ENCODE measurements at regions not wholly inside any gene's neighbourhood (a gene's known extent, or its start where the extent isn't known, plus 50 kb on each side); places are given as distances from the start of the nearest gene placed in this dataset.

DNA sequence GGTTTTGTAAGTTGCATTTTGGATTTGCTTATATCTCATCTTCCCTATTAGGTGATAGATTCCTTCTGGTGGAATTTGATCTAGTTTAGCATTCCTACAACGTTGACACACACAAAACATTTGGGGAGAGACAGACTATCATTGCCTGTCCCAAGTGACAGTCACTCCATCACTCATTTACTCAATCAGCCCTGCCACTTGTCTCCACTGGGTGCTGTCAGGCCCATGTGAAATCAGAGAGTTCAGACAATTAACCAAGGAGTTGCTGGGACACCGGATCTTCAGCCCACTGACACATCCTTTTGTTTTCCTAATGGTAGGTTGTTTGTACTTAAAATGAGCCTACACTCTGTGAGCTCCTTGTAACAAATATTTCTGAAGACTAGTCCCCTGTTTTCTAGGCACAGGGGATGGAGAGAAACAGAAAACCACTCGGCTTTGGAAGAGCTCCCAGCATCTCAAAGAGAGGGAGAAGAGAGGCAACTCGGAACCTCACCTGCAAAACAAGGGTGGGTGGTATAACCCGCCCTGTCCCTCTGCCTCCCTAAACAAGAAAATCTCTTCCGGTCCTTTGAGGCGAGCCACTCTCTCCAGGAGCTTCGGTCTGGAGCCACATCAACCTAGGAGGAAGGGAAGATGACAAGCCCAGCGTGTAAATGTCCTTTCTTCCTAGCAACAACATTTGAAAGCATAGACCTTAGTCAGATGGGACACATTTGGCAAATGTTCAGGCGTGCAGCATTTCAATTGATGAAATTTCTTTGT lies 440.9 kb upstream of the KLF12 start:
- Histone ChIP-seq H3K4me1 (ENCODE audit: insufficient read depth) (no peaks in the 10 kb centered on the region), H2AFZ (peak overlapping the region; percentile 47), H3K27ac (no peak overlapping the region), H3K4me2 (peak overlapping the region; percentile 82), H3K9me2 (replicated peaks; ENCODE audit: insufficient read depth) (no peaks in the 10 kb centered on the region), H3K4me3 (peak overlapping the region; percentile 30), H3K9me3 (ENCODE audit: low read depth) (no peaks in the 10 kb centered on the region), H4K20me1 (ENCODE audit: insufficient read depth, poor library complexity, severe bottlenecking) (no peaks in the 10 kb centered on the region), H3K79me2 (no peaks in the 10 kb centered on the region), H3K36me3 (replicated peaks; ENCODE audit: insufficient read depth, low read depth) (no peaks in the 10 kb centered on the region), H3K27me3 (no peaks in the 10 kb centered on the region)
- TF ChIP-seq EZH2 (IDR thresholded peaks at IDR 0.05; ENCODE audit: borderline replicate concordance) (no peak), EZH2phosphoT487 (IDR thresholded peaks at IDR 0.05; ENCODE audit: low read depth, severe bottlenecking, unreplicated experiment) (no peak)
- TF ChIP-seq, protein P1, sequence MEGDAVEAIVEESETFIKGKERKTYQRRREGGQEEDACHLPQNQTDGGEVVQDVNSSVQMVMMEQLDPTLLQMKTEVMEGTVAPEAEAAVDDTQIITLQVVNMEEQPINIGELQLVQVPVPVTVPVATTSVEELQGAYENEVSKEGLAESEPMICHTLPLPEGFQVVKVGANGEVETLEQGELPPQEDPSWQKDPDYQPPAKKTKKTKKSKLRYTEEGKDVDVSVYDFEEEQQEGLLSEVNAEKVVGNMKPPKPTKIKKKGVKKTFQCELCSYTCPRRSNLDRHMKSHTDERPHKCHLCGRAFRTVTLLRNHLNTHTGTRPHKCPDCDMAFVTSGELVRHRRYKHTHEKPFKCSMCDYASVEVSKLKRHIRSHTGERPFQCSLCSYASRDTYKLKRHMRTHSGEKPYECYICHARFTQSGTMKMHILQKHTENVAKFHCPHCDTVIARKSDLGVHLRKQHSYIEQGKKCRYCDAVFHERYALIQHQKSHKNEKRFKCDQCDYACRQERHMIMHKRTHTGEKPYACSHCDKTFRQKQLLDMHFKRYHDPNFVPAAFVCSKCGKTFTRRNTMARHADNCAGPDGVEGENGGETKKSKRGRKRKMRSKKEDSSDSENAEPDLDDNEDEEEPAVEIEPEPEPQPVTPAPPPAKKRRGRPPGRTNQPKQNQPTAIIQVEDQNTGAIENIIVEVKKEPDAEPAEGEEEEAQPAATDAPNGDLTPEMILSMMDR (IDR thresholded peaks at IDR 0.05; ENCODE audit: poor library complexity), result no peak
- DNase-seq (ENCODE audit: low spot score), result no peak
- 19% methylated on average over 10 of the region's 10 CpGs for WGBS (ENCODE audit: low lambda C conversion rate, missing lambda C conversion rate)

DNA sequence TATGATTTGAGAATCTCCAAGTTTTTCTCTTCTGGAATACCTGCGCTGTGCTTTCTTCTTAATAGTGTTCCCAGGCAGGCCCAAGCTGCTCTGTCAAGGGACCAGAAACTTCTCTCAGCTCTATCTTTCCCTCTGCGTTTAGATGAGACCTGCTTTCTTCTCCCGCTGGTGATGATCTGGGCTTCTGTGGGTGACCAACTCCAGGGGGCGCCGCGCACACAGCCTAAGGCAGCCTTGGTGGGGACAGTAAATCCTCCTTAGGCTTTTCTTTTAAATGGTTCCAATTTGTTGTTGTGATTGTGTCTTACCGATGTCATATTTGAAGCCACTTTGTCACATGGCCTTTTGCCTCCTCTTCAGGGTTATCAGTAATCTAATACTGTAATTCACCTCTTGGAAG lies 439.4 kb upstream of the KLF12 start:
- Histone ChIP-seq H3K36me3 (replicated peaks; ENCODE audit: insufficient read depth, low read depth) (no peaks in the 10 kb centered on the region), H3K9me3 (ENCODE audit: low read depth) (no peaks in the 10 kb centered on the region), H3K4me1 (ENCODE audit: insufficient read depth) (no peaks in the 10 kb centered on the region), H2AFZ (no peak overlapping the region), H3K4me2 (no peak overlapping the region), H3K27ac (no peak overlapping the region), H3K27me3 (no peaks in the 10 kb centered on the region), H3K79me2 (no peaks in the 10 kb centered on the region), H4K20me1 (ENCODE audit: insufficient read depth, poor library complexity, severe bottlenecking) (no peaks in the 10 kb centered on the region), H3K9me2 (replicated peaks; ENCODE audit: insufficient read depth) (no peaks in the 10 kb centered on the region), H3K4me3 (no peak overlapping the region)
- DNase-seq (ENCODE audit: low spot score), result no peak
- WGBS (ENCODE audit: low lambda C conversion rate, missing lambda C conversion rate), result 66% methylated on average over 7 of the region's 7 CpGs
- TF ChIP-seq EZH2 (IDR thresholded peaks at IDR 0.05; ENCODE audit: borderline replicate concordance) (no peak), EZH2phosphoT487 (IDR thresholded peaks at IDR 0.05; ENCODE audit: low read depth, severe bottlenecking, unreplicated experiment) (no peak)
- TF ChIP-seq, protein P1 (IDR thresholded peaks at IDR 0.05; ENCODE audit: poor library complexity), result no peak

- no peaks in the 10 kb centered on the region for H3K36me3 ChIP-seq (replicated peaks; ENCODE audit: insufficient read depth, low read depth)
- no peaks in the 10 kb centered on the region for H3K27me3 ChIP-seq
- H2AFZ ChIP-seq, result no peak overlapping the region
- WGBS (ENCODE audit: low lambda C conversion rate, missing lambda C conversion rate), result 85% methylated on average over 4 of the region's 4 CpGs
- TF ChIP-seq EZH2 (IDR thresholded peaks at IDR 0.05; ENCODE audit: borderline replicate concordance), result no peak
- TF ChIP-seq, protein P1 (IDR thresholded peaks at IDR 0.05; ENCODE audit: poor library complexity), result no peak
- TF ChIP-seq EZH2phosphoT487 (IDR thresholded peaks at IDR 0.05; ENCODE audit: low read depth, severe bottlenecking, unreplicated experiment), result no peak
- no peak for DNase-seq (ENCODE audit: low spot score)
- H4K20me1 ChIP-seq (ENCODE audit: insufficient read depth, poor library complexity, severe bottlenecking), result no peaks in the 10 kb centered on the region
- H3K27ac ChIP-seq, result no peak overlapping the region
- no peaks in the 10 kb centered on the region for H3K9me2 ChIP-seq (replicated peaks; ENCODE audit: insufficient read depth)
- no peaks in the 10 kb centered on the region for H3K9me3 ChIP-seq (ENCODE audit: low read depth)
- no peaks in the 10 kb centered on the region for H3K79me2 ChIP-seq
- no peak overlapping the region for H3K4me2 ChIP-seq
- no peak overlapping the region for H3K4me3 ChIP-seq
- H3K4me1 ChIP-seq (ENCODE audit: insufficient read depth), result no peaks in the 10 kb centered on the region
These were observed 437.6 kb upstream of the KLF12 start for GRCh38 chr13:74571811-74572210.
